ENCODE measurements at regions not wholly inside any gene's neighbourhood (a gene's known extent, or its start where the extent isn't known, plus 50 kb on each side); places are given as distances from the start of the nearest gene placed in this dataset.
A peak's percentile ranks its signal among the peaks of the same experiment; 100 is the strongest.

GRCh38 chr2:158890296-158890905 is 78.0 kb upstream of the TANC1 start (continued):
- TF ChIP-seq ZFP36 (IDR thresholded peaks at IDR 0.05; ENCODE audit: borderline replicate concordance, partially characterized antibody): no peak
- TF ChIP-seq, protein P1, sequence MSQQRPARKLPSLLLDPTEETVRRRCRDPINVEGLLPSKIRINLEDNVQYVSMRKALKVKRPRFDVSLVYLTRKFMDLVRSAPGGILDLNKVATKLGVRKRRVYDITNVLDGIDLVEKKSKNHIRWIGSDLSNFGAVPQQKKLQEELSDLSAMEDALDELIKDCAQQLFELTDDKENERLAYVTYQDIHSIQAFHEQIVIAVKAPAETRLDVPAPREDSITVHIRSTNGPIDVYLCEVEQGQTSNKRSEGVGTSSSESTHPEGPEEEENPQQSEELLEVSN (IDR thresholded peaks at IDR 0.05; ENCODE audit: borderline replicate concordance, low read depth): no peak

- POLR2A ChIA-PET: no interaction called here
- Histone ChIP-seq H3K4me3 (no peak overlapping the region), H3K27ac (no peak overlapping the region), H3K4me1 (no peaks in the 10 kb centered on the region), H3K4me2 (no peak overlapping the region), H3K9me3 (no peaks in the 10 kb centered on the region)
- CTCF ChIA-PET: no interaction called here
- DNase-seq (ENCODE audit: low read depth in 1 of 2, low spot score in 1 of 2) (no peak), ATAC-seq (peak in 1 of 2 experiments; percentile 44; a peak in 3 of 6 replicates), FAIRE-seq (no peak)
- TF ChIP-seq NFE2L2 (conservative IDR thresholded peaks at IDR 0.05; ENCODE audit: low read length): no peak
- TF ChIP-seq, protein P2, sequence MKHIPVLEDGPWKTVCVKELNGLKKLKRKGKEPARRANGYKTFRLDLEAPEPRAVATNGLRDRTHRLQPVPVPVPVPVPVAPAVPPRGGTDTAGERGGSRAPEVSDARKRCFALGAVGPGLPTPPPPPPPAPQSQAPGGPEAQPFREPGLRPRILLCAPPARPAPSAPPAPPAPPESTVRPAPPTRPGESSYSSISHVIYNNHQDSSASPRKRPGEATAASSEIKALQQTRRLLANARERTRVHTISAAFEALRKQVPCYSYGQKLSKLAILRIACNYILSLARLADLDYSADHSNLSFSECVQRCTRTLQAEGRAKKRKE (CRISPR knock-in tag; IDR thresholded peaks at IDR 0.05; ENCODE audit: low read depth): no peak
- TF ChIP-seq CTCF (IDR thresholded peaks at IDR 0.05): no peak
- TF ChIP-seq POLR2A (IDR thresholded peaks at IDR 0.05; ENCODE audit: low read length): no peak
- no peak for TF ChIP-seq JUNB (IDR thresholded peaks at IDR 0.05)
- TF ChIP-seq KDM1A (IDR thresholded peaks at IDR 0.05; ENCODE audit: low read depth): no peak
- TF ChIP-seq MAFK (IDR thresholded peaks at IDR 0.05; ENCODE audit: partially characterized antibody): no peak
- no peak for TF ChIP-seq TFCP2L1 (CRISPR knock-in tag; IDR thresholded peaks at IDR 0.05)
- no peak for TF ChIP-seq NPAS2 (CRISPR knock-in tag; IDR thresholded peaks at IDR 0.05; ENCODE audit: borderline replicate concordance)
- TF ChIP-seq, protein P3, sequence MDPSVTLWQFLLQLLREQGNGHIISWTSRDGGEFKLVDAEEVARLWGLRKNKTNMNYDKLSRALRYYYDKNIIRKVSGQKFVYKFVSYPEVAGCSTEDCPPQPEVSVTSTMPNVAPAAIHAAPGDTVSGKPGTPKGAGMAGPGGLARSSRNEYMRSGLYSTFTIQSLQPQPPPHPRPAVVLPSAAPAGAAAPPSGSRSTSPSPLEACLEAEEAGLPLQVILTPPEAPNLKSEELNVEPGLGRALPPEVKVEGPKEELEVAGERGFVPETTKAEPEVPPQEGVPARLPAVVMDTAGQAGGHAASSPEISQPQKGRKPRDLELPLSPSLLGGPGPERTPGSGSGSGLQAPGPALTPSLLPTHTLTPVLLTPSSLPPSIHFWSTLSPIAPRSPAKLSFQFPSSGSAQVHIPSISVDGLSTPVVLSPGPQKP (IDR thresholded peaks at IDR 0.05; ENCODE audit: low read depth, low read length): no peak
- TF ChIP-seq, protein P1 (IDR thresholded peaks at IDR 0.05; ENCODE audit: borderline replicate concordance, low read depth): no peak
- TF ChIP-seq KDM5A (IDR thresholded peaks at IDR 0.05): no peak
- no peak for TF ChIP-seq JUN (IDR thresholded peaks at IDR 0.05)
- no peak for TF ChIP-seq RCOR1 (IDR thresholded peaks at IDR 0.05; ENCODE audit: low read depth, low read length)
- TF ChIP-seq ZC3H11A (IDR thresholded peaks at IDR 0.05): no peak
- TF ChIP-seq EP300 (IDR thresholded peaks at IDR 0.05): no peak
- TF ChIP-seq MAX (IDR thresholded peaks at IDR 0.05): no peak
- TF ChIP-seq, protein P4, sequence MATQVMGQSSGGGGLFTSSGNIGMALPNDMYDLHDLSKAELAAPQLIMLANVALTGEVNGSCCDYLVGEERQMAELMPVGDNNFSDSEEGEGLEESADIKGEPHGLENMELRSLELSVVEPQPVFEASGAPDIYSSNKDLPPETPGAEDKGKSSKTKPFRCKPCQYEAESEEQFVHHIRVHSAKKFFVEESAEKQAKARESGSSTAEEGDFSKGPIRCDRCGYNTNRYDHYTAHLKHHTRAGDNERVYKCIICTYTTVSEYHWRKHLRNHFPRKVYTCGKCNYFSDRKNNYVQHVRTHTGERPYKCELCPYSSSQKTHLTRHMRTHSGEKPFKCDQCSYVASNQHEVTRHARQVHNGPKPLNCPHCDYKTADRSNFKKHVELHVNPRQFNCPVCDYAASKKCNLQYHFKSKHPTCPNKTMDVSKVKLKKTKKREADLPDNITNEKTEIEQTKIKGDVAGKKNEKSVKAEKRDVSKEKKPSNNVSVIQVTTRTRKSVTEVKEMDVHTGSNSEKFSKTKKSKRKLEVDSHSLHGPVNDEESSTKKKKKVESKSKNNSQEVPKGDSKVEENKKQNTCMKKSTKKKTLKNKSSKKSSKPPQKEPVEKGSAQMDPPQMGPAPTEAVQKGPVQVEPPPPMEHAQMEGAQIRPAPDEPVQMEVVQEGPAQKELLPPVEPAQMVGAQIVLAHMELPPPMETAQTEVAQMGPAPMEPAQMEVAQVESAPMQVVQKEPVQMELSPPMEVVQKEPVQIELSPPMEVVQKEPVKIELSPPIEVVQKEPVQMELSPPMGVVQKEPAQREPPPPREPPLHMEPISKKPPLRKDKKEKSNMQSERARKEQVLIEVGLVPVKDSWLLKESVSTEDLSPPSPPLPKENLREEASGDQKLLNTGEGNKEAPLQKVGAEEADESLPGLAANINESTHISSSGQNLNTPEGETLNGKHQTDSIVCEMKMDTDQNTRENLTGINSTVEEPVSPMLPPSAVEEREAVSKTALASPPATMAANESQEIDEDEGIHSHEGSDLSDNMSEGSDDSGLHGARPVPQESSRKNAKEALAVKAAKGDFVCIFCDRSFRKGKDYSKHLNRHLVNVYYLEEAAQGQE (IDR thresholded peaks at IDR 0.05): no peak
- 64% methylated on average over 8 of the region's 8 CpGs for WGBS (ENCODE audit: missing lambda C conversion rate)
Measured at GRCh38 chr2:158893026-158893425, 75.4 kb upstream of the TANC1 start.

Data from A549 (cell line).